ENCODE measurements at regions not wholly inside any gene's neighbourhood (a gene's known extent, or its start where the extent isn't known, plus 50 kb on each side); places are given as distances from the start of the nearest gene placed in this dataset.

DNA sequence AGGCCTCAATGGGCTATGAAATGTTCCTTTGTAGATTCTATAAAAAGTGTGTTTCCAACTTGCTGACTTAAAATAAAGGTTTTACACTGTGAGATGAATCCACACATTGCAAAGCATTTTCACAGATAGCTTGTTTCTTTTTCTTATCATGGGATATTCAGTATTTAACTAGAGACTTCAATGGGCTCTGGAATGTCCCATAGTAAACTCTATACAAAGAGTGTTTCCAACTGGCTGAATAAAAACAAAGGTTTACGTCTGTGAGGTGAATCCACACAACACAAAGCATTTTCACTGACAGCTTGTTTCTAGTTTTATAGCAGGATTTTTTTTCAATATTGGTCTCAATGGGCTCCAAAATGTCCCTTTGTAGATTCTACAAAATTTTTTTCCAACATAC, 550.1 kb downstream of the KCNJ18 start:
- no peak overlapping the region for H3K4me3 ChIP-seq (replicated peaks; ENCODE audit: low read depth, low read length)
- DNase-seq (ENCODE audit: low read depth) = no peak
- TF ChIP-seq, protein P1, sequence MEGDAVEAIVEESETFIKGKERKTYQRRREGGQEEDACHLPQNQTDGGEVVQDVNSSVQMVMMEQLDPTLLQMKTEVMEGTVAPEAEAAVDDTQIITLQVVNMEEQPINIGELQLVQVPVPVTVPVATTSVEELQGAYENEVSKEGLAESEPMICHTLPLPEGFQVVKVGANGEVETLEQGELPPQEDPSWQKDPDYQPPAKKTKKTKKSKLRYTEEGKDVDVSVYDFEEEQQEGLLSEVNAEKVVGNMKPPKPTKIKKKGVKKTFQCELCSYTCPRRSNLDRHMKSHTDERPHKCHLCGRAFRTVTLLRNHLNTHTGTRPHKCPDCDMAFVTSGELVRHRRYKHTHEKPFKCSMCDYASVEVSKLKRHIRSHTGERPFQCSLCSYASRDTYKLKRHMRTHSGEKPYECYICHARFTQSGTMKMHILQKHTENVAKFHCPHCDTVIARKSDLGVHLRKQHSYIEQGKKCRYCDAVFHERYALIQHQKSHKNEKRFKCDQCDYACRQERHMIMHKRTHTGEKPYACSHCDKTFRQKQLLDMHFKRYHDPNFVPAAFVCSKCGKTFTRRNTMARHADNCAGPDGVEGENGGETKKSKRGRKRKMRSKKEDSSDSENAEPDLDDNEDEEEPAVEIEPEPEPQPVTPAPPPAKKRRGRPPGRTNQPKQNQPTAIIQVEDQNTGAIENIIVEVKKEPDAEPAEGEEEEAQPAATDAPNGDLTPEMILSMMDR (IDR thresholded peaks at IDR 0.05; ENCODE audit: low read length, missing control alignments) = no peak

DNA sequence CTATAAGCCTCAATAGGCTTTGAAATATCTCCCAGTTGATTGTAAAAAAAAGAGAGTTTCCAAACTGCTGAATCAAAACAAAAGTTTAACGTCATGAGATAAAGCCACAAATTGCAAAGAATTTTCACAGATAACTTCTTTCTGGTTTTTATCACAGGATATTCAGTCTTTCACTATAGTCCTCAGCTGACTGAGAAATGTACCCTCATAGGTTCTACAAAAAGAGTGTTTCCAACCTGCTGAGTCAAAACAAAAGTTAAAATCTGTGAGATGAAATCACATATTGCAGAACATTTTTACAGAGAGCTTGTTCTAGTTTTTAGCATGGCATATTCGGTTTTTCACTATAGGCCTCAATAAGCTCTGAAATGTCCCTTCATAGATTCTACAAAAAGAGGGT, 559.2 kb downstream of the KCNJ18 start:
- TF ChIP-seq, protein P1 (IDR thresholded peaks at IDR 0.05; ENCODE audit: low read length, missing control alignments) = no peak
- DNase-seq (ENCODE audit: low read depth) = no peak
- H3K4me3 ChIP-seq (replicated peaks; ENCODE audit: low read depth, low read length) = no peak overlapping the region

DNA sequence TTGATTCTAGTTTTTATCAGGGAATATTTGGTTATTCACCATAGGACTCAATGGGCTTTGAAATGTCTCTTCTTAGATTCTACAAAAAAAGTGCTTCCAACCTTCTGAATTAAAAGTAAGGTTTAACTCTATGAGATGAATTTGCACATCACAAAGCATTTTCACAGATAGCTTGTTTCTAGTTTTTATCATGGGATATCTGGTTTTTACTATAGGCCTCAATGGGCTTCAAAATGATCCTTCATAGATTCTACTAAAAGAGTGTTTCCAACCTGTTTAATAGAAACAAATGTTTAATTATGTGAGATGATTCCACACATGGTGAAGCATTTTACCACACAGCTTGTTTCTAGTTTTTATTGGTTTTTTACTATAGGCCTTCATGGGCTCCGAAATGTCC, 560.7 kb downstream of the KCNJ18 start:
- no peak for DNase-seq (ENCODE audit: low read depth)
- no peak overlapping the region for H3K4me3 ChIP-seq (replicated peaks; ENCODE audit: low read depth, low read length)
- TF ChIP-seq, protein P1 (IDR thresholded peaks at IDR 0.05; ENCODE audit: low read length, missing control alignments) = no peak

DNA sequence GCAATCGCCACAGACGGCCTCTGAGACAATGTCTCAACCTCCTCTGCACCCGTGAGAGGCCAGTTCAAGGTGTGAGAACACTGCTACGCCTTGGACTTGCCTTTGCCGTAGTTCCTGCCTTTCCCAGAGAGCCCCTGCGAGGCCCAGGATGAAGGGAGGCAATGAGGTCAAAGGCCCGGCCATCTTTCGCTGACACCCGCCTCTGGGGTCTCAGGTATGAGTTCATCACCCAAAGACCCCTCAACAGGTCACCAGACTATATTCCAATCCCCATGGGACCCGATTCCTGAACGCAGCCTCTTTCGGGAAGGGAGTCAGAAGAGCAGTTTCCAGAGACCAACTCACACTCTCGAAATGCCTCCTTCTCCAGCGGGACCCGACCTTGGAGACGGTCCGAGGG, 573.5 kb downstream of the KCNJ18 start:
- H3K4me3 ChIP-seq (replicated peaks; ENCODE audit: low read depth, low read length) = no peak overlapping the region
- DNase-seq (ENCODE audit: low read depth) = no peak
- TF ChIP-seq, protein P1 (IDR thresholded peaks at IDR 0.05; ENCODE audit: low read length, missing control alignments) = no peak

DNA sequence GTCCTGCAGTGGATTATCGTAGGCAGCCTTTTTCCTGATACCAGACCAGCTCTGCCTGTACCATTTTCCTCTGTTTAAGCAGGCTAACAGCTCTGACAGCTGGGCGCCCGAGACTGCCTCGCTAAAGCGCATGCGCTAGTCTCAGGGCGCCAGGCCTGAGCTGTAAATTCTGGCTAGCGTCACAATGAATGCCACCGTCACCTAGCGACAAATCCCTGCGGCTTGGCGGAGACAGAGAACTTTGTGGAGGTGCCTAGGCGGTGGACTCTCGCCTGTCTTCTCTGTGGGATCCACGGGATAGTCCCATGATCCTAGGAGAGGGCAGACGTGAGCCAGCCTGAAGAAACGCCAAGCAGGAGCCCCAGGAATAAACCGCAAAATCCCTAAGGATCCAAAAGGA, 573.9 kb downstream of the KCNJ18 start:
- DNase-seq (ENCODE audit: low read depth) = no peak
- H3K4me3 ChIP-seq (replicated peaks; ENCODE audit: low read depth, low read length) = no peak overlapping the region
- TF ChIP-seq, protein P1 (IDR thresholded peaks at IDR 0.05; ENCODE audit: low read length, missing control alignments) = no peak

DNA sequence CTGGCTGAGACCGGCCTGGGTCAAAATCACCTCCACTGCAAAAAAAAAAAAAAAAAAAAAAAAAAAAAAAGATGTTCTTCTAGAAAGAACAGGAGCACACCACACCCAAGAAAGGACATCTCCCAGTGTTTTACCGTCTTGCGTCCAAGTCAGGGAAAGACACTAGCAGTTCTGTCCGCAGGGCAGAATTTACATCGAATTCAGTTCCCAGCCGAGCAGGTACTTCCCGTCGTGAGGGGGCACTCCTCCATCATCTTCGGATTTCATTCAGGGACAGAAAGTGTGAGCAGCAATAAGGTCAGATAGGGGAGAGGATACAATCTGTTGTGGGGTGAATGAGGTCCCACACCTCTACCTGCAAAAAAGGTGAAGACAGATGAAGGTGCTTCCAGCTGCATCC, 574.7 kb downstream of the KCNJ18 start:
- TF ChIP-seq, protein P1 (IDR thresholded peaks at IDR 0.05; ENCODE audit: low read length, missing control alignments) = no peak
- DNase-seq (ENCODE audit: low read depth) = no peak
- no peak overlapping the region for H3K4me3 ChIP-seq (replicated peaks; ENCODE audit: low read depth, low read length)

DNA sequence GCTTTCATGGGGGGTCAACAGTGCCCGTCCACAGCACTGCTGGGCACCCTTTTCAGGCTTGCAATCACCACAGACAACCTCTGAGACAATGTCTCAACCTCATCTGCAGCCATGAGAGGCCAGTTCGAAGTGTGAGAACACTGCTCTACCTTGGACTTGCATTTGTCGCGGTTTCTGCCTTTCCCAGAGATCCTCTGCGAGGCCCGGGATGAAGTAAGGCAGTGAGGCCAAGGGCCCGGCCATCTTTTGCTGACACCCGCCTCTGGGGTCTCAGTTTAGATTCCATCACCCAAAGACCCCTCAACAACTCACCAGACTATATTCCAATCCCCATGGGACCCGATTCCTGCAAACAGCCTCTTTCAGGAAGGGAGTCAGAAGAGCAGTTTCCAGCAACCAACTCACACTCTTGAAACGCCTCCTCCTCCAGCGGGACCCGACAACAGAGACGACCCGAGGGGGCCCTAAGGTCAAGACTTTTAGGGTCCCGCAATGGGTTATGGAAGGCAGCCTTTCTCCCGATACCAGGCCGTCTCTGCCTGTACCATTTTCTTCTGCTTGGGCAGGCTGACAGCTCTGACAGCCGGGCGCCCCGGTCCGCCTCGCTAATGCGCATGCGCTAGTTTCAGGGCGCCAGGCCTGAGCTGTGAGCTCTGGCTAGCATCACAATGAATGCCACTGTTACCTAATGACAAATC, 576.0 kb downstream of the KCNJ18 start:
- no peak overlapping the region for H3K4me3 ChIP-seq (replicated peaks; ENCODE audit: low read depth, low read length)
- no peak for DNase-seq (ENCODE audit: low read depth)
- TF ChIP-seq, protein P1 (IDR thresholded peaks at IDR 0.05; ENCODE audit: low read length, missing control alignments) = no peak

Measured in fibroblast of pulmonary artery (primary cell).